ENCODE measurements at regions not wholly inside any gene's neighbourhood (a gene's known extent, or its start where the extent isn't known, plus 50 kb on each side); places are given as distances from the start of the nearest gene placed in this dataset.

DNA sequence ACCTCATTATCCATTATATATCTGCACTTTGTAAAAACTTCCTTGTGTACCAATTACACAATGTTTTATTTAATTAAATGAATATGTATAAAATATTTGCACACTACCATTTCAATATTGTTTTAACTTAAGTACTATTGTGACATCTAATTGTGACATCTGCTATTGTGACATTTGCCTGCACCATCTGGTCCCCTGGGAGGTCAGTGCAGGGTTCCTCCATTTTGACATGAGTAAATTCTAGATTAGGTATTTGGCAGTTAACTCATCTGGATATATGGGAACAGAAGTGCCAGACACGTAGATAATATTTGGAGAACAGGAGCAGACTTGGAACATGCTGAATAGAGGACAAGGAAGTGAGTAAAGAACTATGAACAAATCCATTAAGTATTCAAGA is 332.1 kb downstream of the VGLL3 start:
- Mint-ChIP-seq H3K4me1 (peaks cover 7% of the 10 kb centered on the region), H3K27me3 (ENCODE audit: low read depth) (no peaks in the 10 kb centered on the region), H3K4me3 (no peak overlapping the region), H3K27ac (no peak overlapping the region), H3K36me3 (no peaks in the 10 kb centered on the region), H3K9me3 (peaks cover 3% of the 10 kb centered on the region; the same call in 1 of the 2 replicates)
- CTCF ChIA-PET: no interaction called here
- no peak for ATAC-seq
- POLR2A ChIA-PET: no interaction called here
- TF ChIP-seq CREB1 (CRISPR knock-in tag; IDR thresholded peaks at IDR 0.05): no peak
- no peak for TF ChIP-seq SOX15 (CRISPR knock-in tag; IDR thresholded peaks at IDR 0.05)
- no peak for DNase-seq (ENCODE audit: low spot score)

DNA sequence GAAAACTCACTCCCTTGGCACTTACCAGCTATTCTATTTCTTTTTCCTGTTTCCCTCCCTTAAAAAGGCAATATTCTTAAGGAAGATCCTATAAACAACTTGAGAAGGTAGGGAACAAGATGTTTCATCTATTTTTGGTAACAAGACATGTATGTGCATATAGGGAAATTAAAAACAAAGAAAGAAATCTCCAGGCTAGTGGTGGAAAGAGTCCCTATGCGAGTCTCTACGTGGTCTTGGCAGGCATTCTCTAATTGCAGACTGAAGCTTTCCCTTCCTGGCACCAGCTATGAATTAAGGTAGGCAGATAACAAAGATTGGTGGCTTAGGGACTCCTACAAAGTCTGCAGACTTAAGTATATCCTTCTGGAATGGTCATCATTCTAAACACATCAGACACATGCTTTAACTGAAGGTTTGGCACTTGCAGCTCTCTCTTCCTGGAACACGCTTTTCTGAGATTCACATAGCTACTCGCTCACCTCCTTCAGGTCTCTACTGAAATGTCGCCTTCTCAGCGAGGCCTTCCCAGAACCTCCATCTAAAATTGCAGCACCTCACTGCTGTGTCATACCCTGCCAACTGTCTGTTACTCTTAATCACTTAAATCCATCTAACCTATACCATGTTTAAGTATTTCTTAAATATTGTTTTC is 336.0 kb downstream of the VGLL3 start:
- H3K36me3 Mint-ChIP-seq: no peaks in the 10 kb centered on the region
- peaks cover 14% of the 10 kb centered on the region for H3K4me1 Mint-ChIP-seq
- peak overlapping the region; percentile 12; the same call in 1 of the 2 replicates for H3K27ac Mint-ChIP-seq
- ChIA-PET POLR2A (no interaction called here), CTCF (interaction anchor here (0.6 to 1.2 kb wide), 5 partner anchors 24 to 120 kb away, joined by 3 to 4 read pairs (median 3); no protein-coding TSS in a partner anchor)
- DNase-seq (ENCODE audit: low spot score) (no peak), ATAC-seq (peak; percentile 76)
- H3K4me3 Mint-ChIP-seq: no peak overlapping the region
- TF ChIP-seq SMAD4 (CRISPR knock-in tag; IDR thresholded peaks at IDR 0.05): no peak
- TF ChIP-seq, protein P1, sequence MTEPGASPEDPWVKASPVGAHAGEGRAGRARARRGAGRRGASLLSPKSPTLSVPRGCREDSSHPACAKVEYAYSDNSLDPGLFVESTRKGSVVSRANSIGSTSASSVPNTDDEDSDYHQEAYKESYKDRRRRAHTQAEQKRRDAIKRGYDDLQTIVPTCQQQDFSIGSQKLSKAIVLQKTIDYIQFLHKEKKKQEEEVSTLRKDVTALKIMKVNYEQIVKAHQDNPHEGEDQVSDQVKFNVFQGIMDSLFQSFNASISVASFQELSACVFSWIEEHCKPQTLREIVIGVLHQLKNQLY (CRISPR knock-in tag; IDR thresholded peaks at IDR 0.05): no peak
- TF ChIP-seq, protein P2, sequence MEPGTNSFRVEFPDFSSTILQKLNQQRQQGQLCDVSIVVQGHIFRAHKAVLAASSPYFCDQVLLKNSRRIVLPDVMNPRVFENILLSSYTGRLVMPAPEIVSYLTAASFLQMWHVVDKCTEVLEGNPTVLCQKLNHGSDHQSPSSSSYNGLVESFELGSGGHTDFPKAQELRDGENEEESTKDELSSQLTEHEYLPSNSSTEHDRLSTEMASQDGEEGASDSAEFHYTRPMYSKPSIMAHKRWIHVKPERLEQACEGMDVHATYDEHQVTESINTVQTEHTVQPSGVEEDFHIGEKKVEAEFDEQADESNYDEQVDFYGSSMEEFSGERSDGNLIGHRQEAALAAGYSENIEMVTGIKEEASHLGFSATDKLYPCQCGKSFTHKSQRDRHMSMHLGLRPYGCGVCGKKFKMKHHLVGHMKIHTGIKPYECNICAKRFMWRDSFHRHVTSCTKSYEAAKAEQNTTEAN (CRISPR knock-in tag; IDR thresholded peaks at IDR 0.05): no peak
- H3K9me3 Mint-ChIP-seq: peaks cover 3% of the 10 kb centered on the region; the same call in 1 of the 2 replicates
- no peaks in the 10 kb centered on the region for H3K27me3 Mint-ChIP-seq (ENCODE audit: low read depth)

DNA sequence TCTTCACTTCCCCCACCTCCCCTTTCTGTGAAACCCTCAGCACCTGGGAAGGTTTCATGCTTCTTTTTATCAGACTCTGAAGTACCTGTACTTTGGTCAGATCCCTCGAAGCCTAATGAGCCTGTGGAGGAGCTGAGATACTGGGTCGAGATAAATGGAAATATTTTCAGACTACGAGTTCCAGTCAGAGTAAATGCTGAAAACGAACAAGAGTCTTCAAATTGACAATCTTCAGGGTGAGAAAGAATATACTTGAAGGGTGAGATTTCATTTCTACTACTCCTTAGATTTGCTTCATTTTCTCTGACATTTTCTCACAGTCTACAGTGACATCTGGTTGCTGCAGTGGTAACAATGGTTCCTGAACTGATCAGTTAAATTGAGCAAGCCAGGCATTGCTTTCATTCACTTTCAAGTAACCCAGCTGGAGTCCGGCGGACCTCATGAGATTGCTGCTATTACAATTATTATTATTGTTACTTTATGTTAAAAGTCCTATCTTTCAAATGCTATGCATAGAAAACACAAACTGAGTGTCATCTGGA is 337.2 kb downstream of the VGLL3 start:
- POLR2A ChIA-PET: no interaction called here
- TF ChIP-seq SMAD3 (CRISPR knock-in tag; IDR thresholded peaks at IDR 0.05; ENCODE audit: borderline replicate concordance) (no peak), ELF4 (CRISPR knock-in tag; IDR thresholded peaks at IDR 0.05; ENCODE audit: low read depth) (no peak), GABPB1 (CRISPR knock-in tag; IDR thresholded peaks at IDR 0.05) (no peak), NFE2L1 (CRISPR knock-in tag; IDR thresholded peaks at IDR 0.05) (no peak), TCF7 (CRISPR knock-in tag; IDR thresholded peaks at IDR 0.05; ENCODE audit: low read depth) (no peak), RELA (CRISPR knock-in tag; IDR thresholded peaks at IDR 0.05; ENCODE audit: borderline replicate concordance) (no peak), ZNF671 (CRISPR knock-in tag; IDR thresholded peaks at IDR 0.05) (no peak), FOXJ3 (CRISPR knock-in tag; IDR thresholded peaks at IDR 0.05; ENCODE audit: borderline replicate concordance) (no peak)
- TF ChIP-seq, protein P3, sequence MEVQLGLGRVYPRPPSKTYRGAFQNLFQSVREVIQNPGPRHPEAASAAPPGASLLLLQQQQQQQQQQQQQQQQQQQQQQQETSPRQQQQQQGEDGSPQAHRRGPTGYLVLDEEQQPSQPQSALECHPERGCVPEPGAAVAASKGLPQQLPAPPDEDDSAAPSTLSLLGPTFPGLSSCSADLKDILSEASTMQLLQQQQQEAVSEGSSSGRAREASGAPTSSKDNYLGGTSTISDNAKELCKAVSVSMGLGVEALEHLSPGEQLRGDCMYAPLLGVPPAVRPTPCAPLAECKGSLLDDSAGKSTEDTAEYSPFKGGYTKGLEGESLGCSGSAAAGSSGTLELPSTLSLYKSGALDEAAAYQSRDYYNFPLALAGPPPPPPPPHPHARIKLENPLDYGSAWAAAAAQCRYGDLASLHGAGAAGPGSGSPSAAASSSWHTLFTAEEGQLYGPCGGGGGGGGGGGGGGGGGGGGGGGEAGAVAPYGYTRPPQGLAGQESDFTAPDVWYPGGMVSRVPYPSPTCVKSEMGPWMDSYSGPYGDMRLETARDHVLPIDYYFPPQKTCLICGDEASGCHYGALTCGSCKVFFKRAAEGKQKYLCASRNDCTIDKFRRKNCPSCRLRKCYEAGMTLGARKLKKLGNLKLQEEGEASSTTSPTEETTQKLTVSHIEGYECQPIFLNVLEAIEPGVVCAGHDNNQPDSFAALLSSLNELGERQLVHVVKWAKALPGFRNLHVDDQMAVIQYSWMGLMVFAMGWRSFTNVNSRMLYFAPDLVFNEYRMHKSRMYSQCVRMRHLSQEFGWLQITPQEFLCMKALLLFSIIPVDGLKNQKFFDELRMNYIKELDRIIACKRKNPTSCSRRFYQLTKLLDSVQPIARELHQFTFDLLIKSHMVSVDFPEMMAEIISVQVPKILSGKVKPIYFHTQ (CRISPR knock-in tag; IDR thresholded peaks at IDR 0.05): no peak
- DNase-seq (ENCODE audit: low spot score) (no peak), ATAC-seq (peak; percentile 72)
- Mint-ChIP-seq H3K9me3 (peaks cover 3% of the 10 kb centered on the region; the same call in 1 of the 2 replicates), H3K36me3 (no peaks in the 10 kb centered on the region), H3K4me3 (no peak overlapping the region), H3K27me3 (ENCODE audit: low read depth) (no peaks in the 10 kb centered on the region), H3K4me1 (peaks cover 14% of the 10 kb centered on the region), H3K27ac (no peak overlapping the region)
- CTCF ChIA-PET: no interaction called here

DNA sequence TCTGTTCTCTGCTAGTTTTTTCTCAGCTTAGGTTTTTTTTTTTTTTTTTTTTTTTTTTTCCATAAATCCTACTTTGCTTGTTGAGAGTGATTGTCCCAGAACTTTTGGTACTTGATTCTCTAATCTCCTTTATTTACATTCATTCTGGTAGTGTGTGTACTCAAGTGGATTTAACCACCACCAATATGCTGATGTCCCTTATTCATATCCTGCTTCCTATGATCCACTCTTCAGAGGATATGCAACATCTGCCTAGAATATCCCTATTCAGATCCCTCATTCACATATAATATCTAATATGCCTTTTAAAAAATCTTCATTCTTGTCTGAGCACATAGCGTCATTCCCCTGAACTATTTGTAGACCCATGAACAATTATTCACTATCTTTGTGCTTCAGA is 342.9 kb downstream of the VGLL3 start:
- POLR2A ChIA-PET: no interaction called here
- H3K4me1 Mint-ChIP-seq: peaks cover 5% of the 10 kb centered on the region
- no peak overlapping the region for H3K4me3 Mint-ChIP-seq
- H3K27ac Mint-ChIP-seq: no peak overlapping the region
- ATAC-seq (no peak), DNase-seq (ENCODE audit: low spot score) (no peak)
- H3K36me3 Mint-ChIP-seq: no peaks in the 10 kb centered on the region
- CTCF ChIA-PET: interaction anchor here (0.6 kb wide), 1 partner anchor 29 kb away, joined by 3 read pairs; no protein-coding TSS in a partner anchor
- no peaks in the 10 kb centered on the region for H3K9me3 Mint-ChIP-seq
- no peaks in the 10 kb centered on the region for H3K27me3 Mint-ChIP-seq (ENCODE audit: low read depth)
- TF ChIP-seq, protein P4, sequence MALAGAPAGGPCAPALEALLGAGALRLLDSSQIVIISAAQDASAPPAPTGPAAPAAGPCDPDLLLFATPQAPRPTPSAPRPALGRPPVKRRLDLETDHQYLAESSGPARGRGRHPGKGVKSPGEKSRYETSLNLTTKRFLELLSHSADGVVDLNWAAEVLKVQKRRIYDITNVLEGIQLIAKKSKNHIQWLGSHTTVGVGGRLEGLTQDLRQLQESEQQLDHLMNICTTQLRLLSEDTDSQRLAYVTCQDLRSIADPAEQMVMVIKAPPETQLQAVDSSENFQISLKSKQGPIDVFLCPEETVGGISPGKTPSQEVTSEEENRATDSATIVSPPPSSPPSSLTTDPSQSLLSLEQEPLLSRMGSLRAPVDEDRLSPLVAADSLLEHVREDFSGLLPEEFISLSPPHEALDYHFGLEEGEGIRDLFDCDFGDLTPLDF (CRISPR knock-in tag; IDR thresholded peaks at IDR 0.05): no peak
- TF ChIP-seq JAZF1 (CRISPR knock-in tag; IDR thresholded peaks at IDR 0.05) (no peak), SMAD4 (CRISPR knock-in tag; IDR thresholded peaks at IDR 0.05) (no peak), ZNF219 (CRISPR knock-in tag; IDR thresholded peaks at IDR 0.05; ENCODE audit: borderline replicate concordance) (no peak), CBFB (CRISPR knock-in tag; IDR thresholded peaks at IDR 0.05; ENCODE audit: low read depth) (no peak), ZNF416 (CRISPR knock-in tag; IDR thresholded peaks at IDR 0.05) (no peak)
- TF ChIP-seq, protein P5, sequence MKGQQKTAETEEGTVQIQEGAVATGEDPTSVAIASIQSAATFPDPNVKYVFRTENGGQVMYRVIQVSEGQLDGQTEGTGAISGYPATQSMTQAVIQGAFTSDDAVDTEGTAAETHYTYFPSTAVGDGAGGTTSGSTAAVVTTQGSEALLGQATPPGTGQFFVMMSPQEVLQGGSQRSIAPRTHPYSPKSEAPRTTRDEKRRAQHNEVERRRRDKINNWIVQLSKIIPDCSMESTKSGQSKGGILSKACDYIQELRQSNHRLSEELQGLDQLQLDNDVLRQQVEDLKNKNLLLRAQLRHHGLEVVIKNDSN (CRISPR knock-in tag; IDR thresholded peaks at IDR 0.05): no peak
- TF ChIP-seq, protein P6, sequence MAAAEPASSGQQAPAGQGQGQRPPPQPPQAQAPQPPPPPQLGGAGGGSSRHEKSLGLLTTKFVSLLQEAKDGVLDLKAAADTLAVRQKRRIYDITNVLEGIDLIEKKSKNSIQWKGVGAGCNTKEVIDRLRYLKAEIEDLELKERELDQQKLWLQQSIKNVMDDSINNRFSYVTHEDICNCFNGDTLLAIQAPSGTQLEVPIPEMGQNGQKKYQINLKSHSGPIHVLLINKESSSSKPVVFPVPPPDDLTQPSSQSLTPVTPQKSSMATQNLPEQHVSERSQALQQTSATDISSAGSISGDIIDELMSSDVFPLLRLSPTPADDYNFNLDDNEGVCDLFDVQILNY (CRISPR knock-in tag; IDR thresholded peaks at IDR 0.05): no peak

Measured in WTC11 (cell line).